ENCODE measurements at regions not wholly inside any gene's neighbourhood (a gene's known extent, or its start where the extent isn't known, plus 50 kb on each side); places are given as distances from the start of the nearest gene placed in this dataset.
A peak's percentile ranks its signal among the peaks of the same experiment; 100 is the strongest.

DNA sequence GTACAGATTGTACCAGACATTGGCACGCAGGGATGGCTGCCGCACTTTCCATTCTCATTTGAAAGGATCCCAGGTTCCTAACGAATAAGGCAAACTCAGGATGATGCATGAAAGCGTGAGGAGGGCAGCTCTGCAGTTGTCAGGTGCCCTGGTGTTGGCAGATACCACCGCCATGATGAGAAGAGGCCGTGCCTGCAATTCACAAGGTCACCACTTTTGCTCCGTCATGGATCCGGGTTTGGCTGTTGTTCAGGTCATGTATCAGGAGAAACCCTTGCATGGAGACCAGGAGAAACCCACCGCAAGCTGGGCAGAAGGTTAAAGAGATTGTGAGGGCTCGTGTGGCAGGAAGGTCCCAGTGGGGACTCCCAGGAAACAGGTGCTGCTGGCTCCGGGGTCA lies 233.2 kb downstream of the KLF6 start:
- no peak for DNase-seq (ENCODE audit: extremely low read depth, low read depth)

GRCh38 chr10:3549118-3549517 lies 235.9 kb downstream of the KLF6 start:
- DNase-seq (ENCODE audit: extremely low read depth, low read depth) = no peak

DNA sequence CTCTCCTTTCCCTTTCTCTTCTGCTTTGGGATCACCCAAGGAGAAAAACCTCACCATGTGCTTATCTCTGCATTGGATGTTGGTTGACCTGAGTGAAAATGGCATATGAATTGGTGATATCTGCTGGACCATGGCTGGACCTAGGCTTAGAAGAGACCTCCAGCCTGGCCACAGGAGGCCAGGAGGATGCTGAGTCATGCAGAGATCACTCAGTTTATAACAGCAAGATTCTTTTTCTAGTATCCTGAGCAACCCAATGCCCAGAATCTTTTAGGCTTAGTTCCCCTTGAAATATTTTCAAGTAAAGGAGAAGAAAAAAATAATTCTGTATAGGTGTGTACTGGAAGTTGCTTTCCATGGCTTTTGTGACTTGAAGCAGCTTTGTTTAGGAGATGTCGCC lies 236.3 kb downstream of the KLF6 start:
- DNase-seq (ENCODE audit: extremely low read depth, low read depth) = no peak

GRCh38 chr10:3548076-3548475 lies 236.9 kb downstream of the KLF6 start:
- no peak for DNase-seq (ENCODE audit: extremely low read depth, low read depth)

- DNase-seq (ENCODE audit: extremely low read depth, low read depth) = no peak
These were observed 240.4 kb downstream of the KLF6 start for GRCh38 chr10:3544561-3544960.

DNA sequence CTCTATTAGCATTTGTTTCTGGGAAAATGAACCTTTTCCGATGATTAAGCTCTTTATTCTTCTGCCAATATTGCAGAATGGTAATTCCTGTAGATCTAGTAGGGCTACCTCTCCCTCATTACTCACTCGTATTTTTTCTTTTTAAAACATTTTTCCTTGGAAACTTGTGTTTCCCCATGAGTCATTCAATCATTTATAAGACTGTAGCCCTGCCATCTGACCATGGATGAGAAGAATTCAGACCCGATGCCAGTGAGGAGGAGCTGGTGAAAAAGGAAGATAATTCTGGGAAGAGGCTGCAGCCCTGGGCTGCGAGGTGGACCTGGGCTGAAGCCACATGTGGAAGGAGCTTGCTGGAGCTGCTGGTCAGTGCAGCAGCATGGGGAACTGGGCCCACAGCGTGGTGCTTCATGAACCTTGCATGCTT lies 242.8 kb downstream of the KLF6 start:
- DNase-seq (ENCODE audit: extremely low read depth, low read depth) = no peak

GRCh38 chr10:3539696-3540383 lies 245.2 kb downstream of the KLF6 start:
- no peak for DNase-seq (ENCODE audit: extremely low read depth, low read depth)

DNA sequence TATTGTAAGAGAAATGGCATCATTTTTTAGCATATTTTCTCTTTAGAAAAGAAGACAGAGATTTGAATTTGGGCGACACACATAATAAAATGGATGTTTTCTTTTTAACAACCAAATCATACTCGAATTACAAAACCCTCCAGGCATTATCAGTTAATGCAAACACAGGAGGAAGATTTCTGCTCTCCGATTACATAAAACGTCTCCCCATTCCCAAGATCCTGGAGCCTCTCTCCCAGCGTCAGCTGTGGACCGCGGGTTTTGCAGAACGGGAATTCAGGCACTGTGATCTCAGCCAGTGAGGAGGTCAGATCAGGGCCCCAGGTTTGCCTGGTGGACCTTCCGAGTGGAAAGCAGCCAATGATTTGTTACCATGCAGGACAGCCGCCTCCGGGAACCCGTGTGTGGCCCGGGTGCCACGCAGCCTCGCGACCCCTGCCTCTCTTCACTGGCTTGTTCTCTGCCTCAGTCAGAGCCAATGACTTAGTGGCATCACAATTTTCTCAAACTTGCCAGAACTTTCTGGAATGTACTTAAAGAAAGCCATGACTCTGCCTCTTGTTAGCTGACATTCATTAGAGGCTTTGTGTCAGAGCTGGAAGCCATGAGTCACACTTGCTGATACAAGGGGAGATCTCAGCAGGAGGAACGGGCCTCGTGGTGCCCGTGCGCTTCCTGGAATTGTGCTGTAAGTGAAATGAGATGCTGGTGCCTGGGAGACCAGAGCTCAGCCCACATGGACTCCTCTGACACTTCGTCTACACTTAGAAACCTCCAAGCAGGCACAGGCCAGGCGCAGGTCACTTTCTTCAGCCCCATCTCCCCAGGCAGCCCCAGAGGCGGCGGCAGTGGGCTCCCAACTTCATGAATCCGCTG lies 246.1 kb downstream of the KLF6 start:
- DNase-seq (ENCODE audit: extremely low read depth, low read depth) = peak; percentile 50

- no peak for DNase-seq (ENCODE audit: extremely low read depth, low read depth)
These were observed 246.7 kb downstream of the KLF6 start for GRCh38 chr10:3538291-3538655.

DNA sequence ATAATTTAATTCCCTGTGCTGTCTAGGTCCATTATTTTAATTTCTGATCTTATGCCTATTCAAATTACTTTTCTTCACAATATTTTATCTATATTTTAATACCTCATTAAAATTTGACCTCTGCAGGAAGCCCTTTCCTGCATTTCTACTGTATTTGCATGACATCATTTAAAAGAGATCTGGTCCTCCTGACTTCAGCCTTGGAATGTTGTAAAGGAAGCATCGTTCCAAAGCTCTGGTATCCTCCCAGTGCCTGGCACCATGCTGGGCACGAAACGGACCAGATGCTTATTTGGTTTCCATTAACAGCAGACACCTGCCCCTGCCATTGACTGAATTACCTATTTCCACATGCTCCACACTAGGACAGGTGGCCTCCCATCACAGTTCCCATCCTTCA lies 247.5 kb downstream of the KLF6 start:
- no peak for DNase-seq (ENCODE audit: extremely low read depth, low read depth)

DNA sequence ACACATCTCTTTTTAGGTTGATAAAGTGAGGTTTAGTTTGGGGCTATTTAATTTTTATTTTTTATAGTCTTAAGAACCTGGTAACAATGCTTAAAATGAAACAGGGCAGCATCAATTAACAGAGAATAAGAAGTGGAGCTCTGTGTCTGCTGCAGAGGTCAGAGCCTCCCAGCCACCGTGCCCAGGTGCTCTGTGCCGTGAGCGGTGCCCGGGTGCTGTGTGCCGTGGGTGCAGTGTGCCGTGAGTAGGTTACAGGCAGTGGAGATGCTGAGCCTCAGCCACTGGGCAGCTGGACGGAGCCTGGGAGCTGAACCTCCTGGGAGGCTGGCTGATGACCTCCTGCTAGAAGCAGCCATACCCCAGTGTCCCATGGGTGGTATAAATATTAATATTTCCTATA lies 250.0 kb downstream of the KLF6 start:
- DNase-seq (ENCODE audit: extremely low read depth, low read depth) = no peak

GRCh38 chr10:3534433-3534832 lies 250.6 kb downstream of the KLF6 start:
- DNase-seq (ENCODE audit: extremely low read depth, low read depth) = no peak

GRCh38 chr10:3533296-3533695 lies 251.7 kb downstream of the KLF6 start:
- no peak for DNase-seq (ENCODE audit: extremely low read depth, low read depth)

DNA sequence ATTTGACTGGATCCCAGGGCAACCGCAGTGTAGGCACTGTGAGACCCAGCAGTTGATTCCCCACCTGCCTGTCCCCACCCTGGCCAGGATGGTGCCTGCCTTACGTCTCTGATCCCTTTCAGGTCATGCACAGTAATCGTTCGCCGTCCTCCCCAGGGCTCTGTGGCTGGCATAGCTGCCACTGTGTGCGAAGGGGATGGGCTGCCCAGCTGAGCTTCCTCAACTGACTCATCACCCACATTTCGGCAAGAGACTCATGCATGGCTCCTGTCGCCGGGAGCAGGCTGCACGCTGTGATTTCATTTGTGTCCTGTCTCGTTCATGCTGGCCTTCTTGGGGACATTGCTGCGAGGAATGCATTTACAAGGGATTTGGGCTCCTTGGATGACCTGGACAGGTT lies 252.4 kb downstream of the KLF6 start:
- no peak for DNase-seq (ENCODE audit: extremely low read depth, low read depth)

GRCh38 chr10:3531670-3532069 lies 253.3 kb downstream of the KLF6 start:
- DNase-seq (ENCODE audit: extremely low read depth, low read depth) = no peak

- DNase-seq (ENCODE audit: extremely low read depth, low read depth) = no peak
These were observed 254.0 kb downstream of the KLF6 start for GRCh38 chr10:3530783-3531645.

DNA sequence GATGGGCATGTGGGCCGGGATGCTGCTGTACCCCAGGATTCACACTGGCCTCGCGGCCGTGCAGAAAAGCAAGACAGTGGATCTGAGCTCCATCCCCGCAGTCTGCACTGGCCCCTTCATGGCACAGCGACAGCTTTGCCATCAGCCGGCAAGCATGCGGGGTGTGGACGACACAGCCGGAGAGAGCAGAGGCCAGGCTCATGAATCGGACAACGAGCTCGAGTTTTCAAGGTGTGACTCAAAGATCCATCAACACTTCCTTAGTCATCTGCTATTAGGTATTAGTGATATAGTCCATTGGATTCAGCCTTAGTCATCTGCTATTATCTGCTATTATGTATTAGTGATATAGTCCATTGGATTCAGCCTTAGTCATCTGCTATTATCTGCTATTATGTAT lies 254.7 kb downstream of the KLF6 start:
- DNase-seq (ENCODE audit: extremely low read depth, low read depth) = no peak

- no peak for DNase-seq (ENCODE audit: extremely low read depth, low read depth)
These were observed 255.3 kb downstream of the KLF6 start for GRCh38 chr10:3529691-3530090.

GRCh38 chr10:3528823-3529403 lies 256.1 kb downstream of the KLF6 start:
- no peak for DNase-seq (ENCODE audit: extremely low read depth, low read depth)

- no peak for DNase-seq (ENCODE audit: extremely low read depth, low read depth)
These were observed 256.7 kb downstream of the KLF6 start for GRCh38 chr10:3528271-3528670.

- DNase-seq (ENCODE audit: extremely low read depth, low read depth) = no peak
These were observed 257.1 kb downstream of the KLF6 start for GRCh38 chr10:3527869-3528268.
